ENCODE measurements at regions not wholly inside any gene's neighbourhood (a gene's known extent, or its start where the extent isn't known, plus 50 kb on each side); places are given as distances from the start of the nearest gene placed in this dataset.
A peak's percentile ranks its signal among the peaks of the same experiment; 100 is the strongest.

- no peak for DNase-seq (ENCODE audit: low read depth)
These were observed 52.4 kb upstream of the SERINC1 start for GRCh38 chr6:122524056-122524455.

GRCh38 chr6:122530440-122531046, 58.9 kb upstream of the SERINC1 start:
- peak; percentile 50 for DNase-seq (ENCODE audit: low read depth)

GRCh38 chr6:122548281-122548680, 61.9 kb upstream of the PKIB start:
- no peak for DNase-seq (ENCODE audit: low read depth)

GRCh38 chr6:122548820-122549219, 61.4 kb upstream of the PKIB start:
- no peak for DNase-seq (ENCODE audit: low read depth)

- no peak for DNase-seq (ENCODE audit: low read depth)
These were observed 56.5 kb upstream of the PKIB start for GRCh38 chr6:122553697-122554096.

- no peak for DNase-seq (ENCODE audit: low read depth)
These were observed 54.6 kb upstream of the PKIB start for GRCh38 chr6:122555561-122555960.

GRCh38 chr6:122558080-122558479, 52.1 kb upstream of the PKIB start:
- no peak for DNase-seq (ENCODE audit: low read depth)
